ENCODE measurements at regions not wholly inside any gene's neighbourhood (a gene's known extent, or its start where the extent isn't known, plus 50 kb on each side); places are given as distances from the start of the nearest gene placed in this dataset.

GRCh38 chr12:128056136-128056801, 210.7 kb upstream of the TMEM132C start:
- Mint-ChIP-seq H3K27me3 (no peaks in the 10 kb centered on the region), H3K9me3 (ENCODE audit: insufficient read depth) (peaks cover 2% of the 10 kb centered on the region), H3K27ac (no peak overlapping the region), H3K4me1 (no peaks in the 10 kb centered on the region), H3K4me3 (no peak overlapping the region)
- CTCF ChIA-PET, result no interaction called here
- no peaks in the 10 kb centered on the region for H3K36me3 ChIP-seq (replicated peaks in 1 of 2; ENCODE audit: control extremely low read depth in 1 of 2, control insufficient read depth in 1 of 2, extremely low read depth in 1 of 2, insufficient read depth in 2 of 2, low read length in 1 of 2)
- no peak overlapping the region for H3K9ac ChIP-seq (ENCODE audit: low read length)
- H3K27me3 ChIP-seq (replicated peaks in 1 of 4; ENCODE audit: control extremely low read depth in 1 of 4, control insufficient read depth in 3 of 4, insufficient read depth in 4 of 4, low read length in 3 of 4), result no peaks in the 10 kb centered on the region
- H2AFZ ChIP-seq (ENCODE audit: insufficient read depth, low read depth, low read length, poor library complexity, severe bottlenecking), result no peak overlapping the region
- H4K20me1 ChIP-seq (ENCODE audit: control insufficient read depth, insufficient read depth, low read length, poor library complexity, severe bottlenecking), result no peaks in the 10 kb centered on the region
- no peak overlapping the region for H3K27ac ChIP-seq (ENCODE audit: low read length in 2 of 2)
- ATAC-seq (ENCODE audit: low read depth) (no peak), DNase-seq (no peak)
- no peak for TF ChIP-seq EZH2 (IDR thresholded peaks at IDR 0.05; ENCODE audit: borderline replicate concordance, insufficient read depth, low read depth, low read length, poor library complexity, severe bottlenecking)
- TF ChIP-seq, protein P1, sequence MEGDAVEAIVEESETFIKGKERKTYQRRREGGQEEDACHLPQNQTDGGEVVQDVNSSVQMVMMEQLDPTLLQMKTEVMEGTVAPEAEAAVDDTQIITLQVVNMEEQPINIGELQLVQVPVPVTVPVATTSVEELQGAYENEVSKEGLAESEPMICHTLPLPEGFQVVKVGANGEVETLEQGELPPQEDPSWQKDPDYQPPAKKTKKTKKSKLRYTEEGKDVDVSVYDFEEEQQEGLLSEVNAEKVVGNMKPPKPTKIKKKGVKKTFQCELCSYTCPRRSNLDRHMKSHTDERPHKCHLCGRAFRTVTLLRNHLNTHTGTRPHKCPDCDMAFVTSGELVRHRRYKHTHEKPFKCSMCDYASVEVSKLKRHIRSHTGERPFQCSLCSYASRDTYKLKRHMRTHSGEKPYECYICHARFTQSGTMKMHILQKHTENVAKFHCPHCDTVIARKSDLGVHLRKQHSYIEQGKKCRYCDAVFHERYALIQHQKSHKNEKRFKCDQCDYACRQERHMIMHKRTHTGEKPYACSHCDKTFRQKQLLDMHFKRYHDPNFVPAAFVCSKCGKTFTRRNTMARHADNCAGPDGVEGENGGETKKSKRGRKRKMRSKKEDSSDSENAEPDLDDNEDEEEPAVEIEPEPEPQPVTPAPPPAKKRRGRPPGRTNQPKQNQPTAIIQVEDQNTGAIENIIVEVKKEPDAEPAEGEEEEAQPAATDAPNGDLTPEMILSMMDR (IDR thresholded peaks at IDR 0.05), result no peak
- intact Hi-C loops (cut with micrococcal nuclease), result no loop called here
- H3K4me2 ChIP-seq (replicated peaks; ENCODE audit: low read depth, low read length, poor library complexity, severe bottlenecking), result no peak overlapping the region
- H3K9me3 ChIP-seq (ENCODE audit: control extremely low read depth in 1 of 3, control insufficient read depth in 2 of 3, insufficient read depth in 1 of 3, low read length in 2 of 3), result peaks cover 0 to 20% (median 0%) of the 10 kb centered on the region in 3 donors
- no peaks in the 10 kb centered on the region for H3K4me1 ChIP-seq (ENCODE audit: control insufficient read depth in 2 of 2, insufficient read depth in 2 of 2, low read length in 2 of 2)
- H3K4me3 ChIP-seq (ENCODE audit: control extremely low read depth in 1 of 5, extremely low read depth in 1 of 5, insufficient read depth in 1 of 5, low read depth in 2 of 5, low read length in 4 of 5), result no peak overlapping the region
- 86% methylated on average over 9 of the region's 10 CpGs for WGBS (ENCODE audit: insufficient coverage)
- H3K79me2 ChIP-seq (ENCODE audit: control insufficient read depth, insufficient read depth, low read length), result no peaks in the 10 kb centered on the region
- POLR2A ChIA-PET, result no interaction called here

DNA sequence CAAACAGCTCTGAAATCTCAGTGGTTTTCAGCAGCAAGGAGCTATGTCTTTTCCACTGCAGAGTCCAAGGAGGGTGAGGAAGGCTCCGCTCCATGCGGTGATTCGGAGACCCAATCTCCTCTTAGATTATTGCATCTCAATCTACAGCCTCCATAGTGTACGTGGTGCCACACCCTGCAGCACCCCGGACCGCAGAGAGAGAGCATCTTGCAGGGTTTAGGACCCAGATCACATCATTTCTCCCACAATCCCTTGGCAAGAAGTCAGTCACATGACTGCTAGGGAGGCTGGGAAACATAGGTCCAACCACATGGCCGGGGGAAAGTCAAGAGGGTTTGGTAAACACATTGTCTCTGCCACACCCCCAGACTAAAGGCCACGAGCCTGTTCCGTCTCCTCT, 209.4 kb upstream of the TMEM132C start:
- Histone ChIP-seq H3K36me3 (replicated peaks in 1 of 2; ENCODE audit: control extremely low read depth in 1 of 2, control insufficient read depth in 1 of 2, extremely low read depth in 1 of 2, insufficient read depth in 2 of 2, low read length in 1 of 2) (no peaks in the 10 kb centered on the region), H3K27me3 (replicated peaks in 1 of 4; ENCODE audit: control extremely low read depth in 1 of 4, control insufficient read depth in 3 of 4, insufficient read depth in 4 of 4, low read length in 3 of 4) (no peaks in the 10 kb centered on the region), H3K9ac (ENCODE audit: low read length) (no peak overlapping the region), H3K4me1 (ENCODE audit: control insufficient read depth in 2 of 2, insufficient read depth in 2 of 2, low read length in 2 of 2) (no peaks in the 10 kb centered on the region), H3K4me2 (replicated peaks; ENCODE audit: low read depth, low read length, poor library complexity, severe bottlenecking) (no peak overlapping the region), H4K20me1 (ENCODE audit: control insufficient read depth, insufficient read depth, low read length, poor library complexity, severe bottlenecking) (no peaks in the 10 kb centered on the region), H3K4me3 (ENCODE audit: control extremely low read depth in 1 of 5, extremely low read depth in 1 of 5, insufficient read depth in 1 of 5, low read depth in 2 of 5, low read length in 4 of 5) (no peak overlapping the region), H3K79me2 (ENCODE audit: control insufficient read depth, insufficient read depth, low read length) (no peaks in the 10 kb centered on the region), H3K27ac (ENCODE audit: low read length in 2 of 2) (no peak overlapping the region), H3K9me3 (ENCODE audit: control extremely low read depth in 1 of 3, control insufficient read depth in 2 of 3, insufficient read depth in 1 of 3, low read length in 2 of 3) (peaks cover 0 to 23% (median 0%) of the 10 kb centered on the region in 3 donors), H2AFZ (ENCODE audit: insufficient read depth, low read depth, low read length, poor library complexity, severe bottlenecking) (no peak overlapping the region)
- TF ChIP-seq, protein P1 (IDR thresholded peaks at IDR 0.05), result no peak
- TF ChIP-seq EZH2 (IDR thresholded peaks at IDR 0.05; ENCODE audit: borderline replicate concordance, insufficient read depth, low read depth, low read length, poor library complexity, severe bottlenecking), result no peak
- Mint-ChIP-seq H3K4me3 (no peak overlapping the region), H3K27me3 (no peaks in the 10 kb centered on the region), H3K4me1 (no peaks in the 10 kb centered on the region), H3K9me3 (ENCODE audit: insufficient read depth) (peaks cover 2% of the 10 kb centered on the region), H3K27ac (no peak overlapping the region)
- intact Hi-C loops (cut with micrococcal nuclease), result no loop called here
- WGBS (ENCODE audit: insufficient coverage), result 100% methylated on average over 4 of the region's 9 CpGs
- POLR2A ChIA-PET, result no interaction called here
- ATAC-seq (ENCODE audit: low read depth) (no peak), DNase-seq (no peak)
- CTCF ChIA-PET, result no interaction called here

Data from B cell (primary cell).